ENCODE measurements at regions not wholly inside any gene's neighbourhood (a gene's known extent, or its start where the extent isn't known, plus 50 kb on each side); places are given as distances from the start of the nearest gene placed in this dataset.
"Not testable (repeated sequence)": the region's sequence is repeated elsewhere in the genome, so short reads cannot be mapped to it uniquely, and the experiment has no call there.

DNA sequence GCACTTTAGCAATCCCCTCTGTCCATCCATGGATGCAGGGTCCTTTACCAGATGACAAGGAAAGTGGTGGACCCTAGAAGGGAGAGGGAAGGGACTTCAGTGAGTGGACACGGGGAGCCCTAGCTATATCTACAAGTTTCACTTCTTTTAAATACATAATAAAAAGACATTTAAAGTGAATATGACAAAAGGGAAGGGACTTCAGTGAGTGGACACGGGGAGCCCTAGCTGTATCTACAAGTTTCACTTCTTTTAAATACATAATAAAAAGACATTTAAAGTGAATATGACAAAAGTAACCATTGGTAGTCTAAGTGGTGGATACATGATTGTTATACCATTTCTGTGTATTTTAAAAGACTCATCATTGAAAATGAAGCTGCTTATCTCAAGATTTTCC is 81.9 kb upstream of the HES1 start:
- Histone ChIP-seq H3K9ac (ENCODE audit: low read length) (no peak overlapping the region), H3K36me3 (ENCODE audit: insufficient read depth, low read length) (no peaks in the 10 kb centered on the region), H3K4me1 (ENCODE audit: insufficient read depth, low read length) (peaks cover 7% of the 10 kb centered on the region), H3K27ac (ENCODE audit: low read depth, low read length) (no peak overlapping the region), H3K9me3 (ENCODE audit: low read length) (peaks cover 7% of the 10 kb centered on the region), H3K27me3 (ENCODE audit: control insufficient read depth in 1 of 2, insufficient read depth in 2 of 2, low read length in 2 of 2) (no peaks in the 10 kb centered on the region), H3K4me3 (ENCODE audit: low read depth in 1 of 2, low read length in 2 of 2) (no peak overlapping the region)

GRCh38 chr3:194054540-194054939 is 81.4 kb upstream of the HES1 start:
- no peak overlapping the region for H3K27ac ChIP-seq (ENCODE audit: low read depth, low read length)
- H3K27me3 ChIP-seq (ENCODE audit: control insufficient read depth in 1 of 2, insufficient read depth in 2 of 2, low read length in 2 of 2), result no peaks in the 10 kb centered on the region

DNA sequence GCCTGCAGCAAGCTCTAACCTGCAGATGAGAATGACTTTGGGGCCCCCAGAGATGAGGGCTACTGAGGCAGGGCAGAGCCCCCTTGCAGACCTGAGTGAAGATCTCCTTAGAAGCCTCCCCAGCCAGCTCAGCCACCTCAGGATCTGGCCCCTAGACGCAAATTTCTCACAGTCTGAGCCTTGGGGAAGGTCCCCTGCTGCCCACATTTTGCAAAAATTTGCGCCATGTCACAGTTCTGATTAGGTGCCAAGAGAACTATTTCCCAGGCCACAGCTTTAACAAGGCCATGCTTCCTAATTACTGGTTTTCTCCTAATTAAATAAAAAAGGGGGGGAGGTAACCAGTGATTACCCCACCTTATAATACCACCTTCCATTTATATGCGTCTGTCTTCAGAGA is 81.0 kb upstream of the HES1 start:
- no peak overlapping the region for H3K9ac ChIP-seq (ENCODE audit: low read length)
- H3K4me1 ChIP-seq (ENCODE audit: insufficient read depth, low read length), result peaks cover 7% of the 10 kb centered on the region
- peaks cover 7% of the 10 kb centered on the region for H3K9me3 ChIP-seq (ENCODE audit: low read length)
- no peak overlapping the region for H3K27ac ChIP-seq (ENCODE audit: low read depth, low read length)
- H3K4me3 ChIP-seq (ENCODE audit: low read depth in 1 of 2, low read length in 2 of 2), result no peak overlapping the region
- H3K27me3 ChIP-seq (ENCODE audit: control insufficient read depth in 1 of 2, insufficient read depth in 2 of 2, low read length in 2 of 2), result no peaks in the 10 kb centered on the region
- H3K36me3 ChIP-seq (ENCODE audit: insufficient read depth, low read length), result no peaks in the 10 kb centered on the region

More at GRCh38 chr3:194054540-194054939, 81.4 kb upstream of the HES1 start:
- H3K9me3 ChIP-seq (ENCODE audit: low read length), result peaks cover 7% of the 10 kb centered on the region
- H3K4me1 ChIP-seq (ENCODE audit: insufficient read depth, low read length), result peaks cover 7% of the 10 kb centered on the region
- H3K4me3 ChIP-seq (ENCODE audit: low read depth in 1 of 2, low read length in 2 of 2), result no peak overlapping the region
- H3K36me3 ChIP-seq (ENCODE audit: insufficient read depth, low read length), result no peaks in the 10 kb centered on the region
- H3K9ac ChIP-seq (ENCODE audit: low read length), result no peak overlapping the region

- not testable (repeated sequence) for H3K36me3 ChIP-seq (ENCODE audit: insufficient read depth, low read length); H3K9me3 ChIP-seq (ENCODE audit: low read length); H3K27me3 ChIP-seq (ENCODE audit: control insufficient read depth in 1 of 2, insufficient read depth in 2 of 2, low read length in 2 of 2); H3K4me1 ChIP-seq (ENCODE audit: insufficient read depth, low read length); H3K4me3 ChIP-seq (ENCODE audit: low read depth in 1 of 2, low read length in 2 of 2); H3K9ac ChIP-seq (ENCODE audit: low read length); H3K27ac ChIP-seq (ENCODE audit: low read depth, low read length)
Measured at GRCh38 chr3:194056323-194056722, 79.6 kb upstream of the HES1 start.

- H3K27me3 ChIP-seq (ENCODE audit: control insufficient read depth in 1 of 2, insufficient read depth in 2 of 2, low read length in 2 of 2), result no peaks in the 10 kb centered on the region
- H3K9ac ChIP-seq (ENCODE audit: low read length), result no peak overlapping the region
- H3K27ac ChIP-seq (ENCODE audit: low read depth, low read length), result no peak overlapping the region
- H3K36me3 ChIP-seq (ENCODE audit: insufficient read depth, low read length), result no peaks in the 10 kb centered on the region
- H3K4me3 ChIP-seq (ENCODE audit: low read depth in 1 of 2, low read length in 2 of 2), result no peak overlapping the region
- peaks cover 7% of the 10 kb centered on the region for H3K4me1 ChIP-seq (ENCODE audit: insufficient read depth, low read length)
- H3K9me3 ChIP-seq (ENCODE audit: low read length), result no peaks in the 10 kb centered on the region
Measured at GRCh38 chr3:194056731-194057415, 79.1 kb upstream of the HES1 start.

DNA sequence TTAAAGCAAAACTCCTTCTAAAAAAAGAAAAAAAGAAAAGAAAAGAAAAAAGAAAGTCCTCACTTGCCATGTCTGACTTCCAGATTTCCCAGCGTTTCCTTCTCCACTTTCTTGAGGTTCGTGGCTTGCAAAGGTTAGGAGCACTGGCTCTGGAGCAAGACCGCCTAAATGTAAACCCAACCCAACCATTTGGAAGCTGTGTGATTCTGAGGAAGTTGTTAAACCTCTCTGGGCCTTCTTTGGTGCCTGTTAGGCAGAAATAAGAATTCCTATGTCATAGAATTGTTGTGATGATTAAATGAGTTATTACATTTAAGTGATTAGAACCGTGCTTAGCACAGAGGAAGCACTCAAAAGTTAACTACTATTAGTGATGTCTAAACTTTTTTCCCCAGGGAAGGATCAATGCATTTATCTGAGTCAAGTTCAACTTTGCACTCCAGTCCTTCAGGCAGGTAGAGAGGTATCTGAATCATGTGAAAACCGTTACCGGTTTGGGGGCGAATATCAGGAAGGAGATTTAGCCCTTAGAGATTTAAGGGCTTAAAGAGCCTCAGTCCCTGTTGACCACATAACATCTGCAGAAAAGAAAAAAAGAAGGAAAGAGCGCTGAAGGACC is 78.3 kb upstream of the HES1 start:
- Histone ChIP-seq H3K4me1 (ENCODE audit: insufficient read depth, low read length) (peaks cover 7% of the 10 kb centered on the region), H3K27me3 (ENCODE audit: control insufficient read depth in 1 of 2, insufficient read depth in 2 of 2, low read length in 2 of 2) (no peaks in the 10 kb centered on the region), H3K27ac (ENCODE audit: low read depth, low read length) (peak overlapping the region; percentile 39), H3K4me3 (ENCODE audit: low read depth in 1 of 2, low read length in 2 of 2) (peak overlapping the region in 1 of 2 donors; percentile 9), H3K9me3 (ENCODE audit: low read length) (no peaks in the 10 kb centered on the region), H3K36me3 (ENCODE audit: insufficient read depth, low read length) (no peaks in the 10 kb centered on the region), H3K9ac (ENCODE audit: low read length) (no peak overlapping the region)

DNA sequence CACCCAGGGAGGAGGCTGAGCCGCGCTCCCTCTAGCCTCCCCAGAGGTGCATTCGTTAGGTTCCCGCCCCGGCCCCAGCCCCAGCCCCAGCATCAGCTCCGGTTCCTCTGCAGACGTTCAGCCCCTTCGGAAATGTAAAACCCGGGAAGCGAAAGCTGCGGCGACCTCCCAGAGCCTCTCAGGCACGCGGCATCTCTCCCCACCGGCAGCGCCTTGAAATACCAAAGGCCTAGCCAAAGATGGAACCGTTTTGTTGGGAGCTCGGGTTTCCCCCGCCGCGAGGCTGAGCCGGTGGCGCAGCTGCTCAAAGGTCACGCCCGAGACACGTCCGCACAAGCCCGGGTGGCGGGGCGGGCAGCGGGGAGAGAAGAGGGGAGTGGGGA is 77.8 kb upstream of the HES1 start:
- Histone ChIP-seq H3K4me3 (ENCODE audit: low read depth in 1 of 2, low read length in 2 of 2) (peak overlapping the region in 1 of 2 donors; percentile 9), H3K4me1 (ENCODE audit: insufficient read depth, low read length) (peaks cover 7% of the 10 kb centered on the region), H3K9me3 (ENCODE audit: low read length) (no peaks in the 10 kb centered on the region), H3K27ac (ENCODE audit: low read depth, low read length) (peak overlapping the region; percentile 39), H3K9ac (ENCODE audit: low read length) (no peak overlapping the region), H3K36me3 (ENCODE audit: insufficient read depth, low read length) (no peaks in the 10 kb centered on the region), H3K27me3 (ENCODE audit: control insufficient read depth in 1 of 2, insufficient read depth in 2 of 2, low read length in 2 of 2) (no peaks in the 10 kb centered on the region)

DNA sequence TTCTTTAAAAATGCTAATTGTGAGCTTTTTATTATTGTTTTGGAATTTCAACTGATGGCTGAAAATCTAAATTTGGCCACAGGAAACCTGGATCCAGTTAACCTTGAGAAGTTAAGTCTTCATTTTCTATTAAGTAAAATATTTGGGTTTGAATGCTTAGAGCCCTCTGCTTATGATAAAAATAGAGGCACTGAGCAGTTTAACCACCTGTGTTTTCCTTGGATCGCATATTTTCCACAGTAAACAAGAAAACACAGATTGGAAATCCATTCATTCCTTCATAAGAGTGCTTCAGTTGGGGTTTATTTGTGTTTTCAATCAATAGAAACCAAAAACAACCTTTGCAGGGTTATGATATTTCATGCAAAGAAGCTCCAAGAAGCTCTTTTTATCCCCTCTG is 77.2 kb upstream of the HES1 start:
- Histone ChIP-seq H3K4me1 (ENCODE audit: insufficient read depth, low read length) (peaks cover 7% of the 10 kb centered on the region), H3K9me3 (ENCODE audit: low read length) (no peaks in the 10 kb centered on the region), H3K27ac (ENCODE audit: low read depth, low read length) (no peak overlapping the region), H3K27me3 (ENCODE audit: control insufficient read depth in 1 of 2, insufficient read depth in 2 of 2, low read length in 2 of 2) (no peaks in the 10 kb centered on the region), H3K4me3 (ENCODE audit: low read depth in 1 of 2, low read length in 2 of 2) (no peak overlapping the region), H3K9ac (ENCODE audit: low read length) (no peak overlapping the region), H3K36me3 (ENCODE audit: insufficient read depth, low read length) (no peaks in the 10 kb centered on the region)

- Histone ChIP-seq H3K27me3 (ENCODE audit: control insufficient read depth in 1 of 2, insufficient read depth in 2 of 2, low read length in 2 of 2) (no peaks in the 10 kb centered on the region), H3K4me1 (ENCODE audit: insufficient read depth, low read length) (peaks cover 7% of the 10 kb centered on the region), H3K27ac (ENCODE audit: low read depth, low read length) (no peak overlapping the region), H3K36me3 (ENCODE audit: insufficient read depth, low read length) (no peaks in the 10 kb centered on the region), H3K4me3 (ENCODE audit: low read depth in 1 of 2, low read length in 2 of 2) (no peak overlapping the region), H3K9me3 (ENCODE audit: low read length) (no peaks in the 10 kb centered on the region), H3K9ac (ENCODE audit: low read length) (no peak overlapping the region)
Measured at GRCh38 chr3:194061421-194062030, 74.4 kb upstream of the HES1 start.

DNA sequence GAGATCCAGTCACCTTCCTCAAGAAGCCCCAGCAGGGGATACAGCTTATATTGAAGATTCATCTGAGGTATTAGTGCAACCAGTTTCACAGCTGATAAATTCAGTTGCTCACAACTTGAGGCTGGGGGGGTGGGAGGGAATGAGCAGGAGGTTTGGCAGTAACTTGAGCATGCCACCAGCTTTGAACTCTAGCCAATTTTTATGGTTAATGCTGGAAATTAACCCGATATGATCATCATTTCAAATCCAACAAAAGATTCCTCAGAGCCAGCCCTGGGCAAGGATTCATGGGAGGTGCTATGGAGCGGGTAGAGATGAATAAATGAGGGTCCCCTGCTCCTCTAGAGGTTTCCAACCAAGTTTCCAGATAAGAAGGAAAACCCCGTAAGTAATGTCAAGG is 73.1 kb upstream of the HES1 start:
- H3K36me3 ChIP-seq (ENCODE audit: insufficient read depth, low read length), result no peaks in the 10 kb centered on the region
- no peak overlapping the region for H3K27ac ChIP-seq (ENCODE audit: low read depth, low read length)
- H3K27me3 ChIP-seq (ENCODE audit: control insufficient read depth in 1 of 2, insufficient read depth in 2 of 2, low read length in 2 of 2), result no peaks in the 10 kb centered on the region
- H3K4me3 ChIP-seq (ENCODE audit: low read depth in 1 of 2, low read length in 2 of 2), result no peak overlapping the region
- peaks cover 4% of the 10 kb centered on the region for H3K4me1 ChIP-seq (ENCODE audit: insufficient read depth, low read length)
- H3K9me3 ChIP-seq (ENCODE audit: low read length), result no peaks in the 10 kb centered on the region
- no peak overlapping the region for H3K9ac ChIP-seq (ENCODE audit: low read length)

GRCh38 chr3:194064380-194065332 is 71.3 kb upstream of the HES1 start:
- Histone ChIP-seq H3K4me3 (ENCODE audit: low read depth in 1 of 2, low read length in 2 of 2) (no peak overlapping the region), H3K9ac (ENCODE audit: low read length) (no peak overlapping the region), H3K27me3 (ENCODE audit: control insufficient read depth in 1 of 2, insufficient read depth in 2 of 2, low read length in 2 of 2) (no peaks in the 10 kb centered on the region), H3K9me3 (ENCODE audit: low read length) (no peaks in the 10 kb centered on the region), H3K36me3 (ENCODE audit: insufficient read depth, low read length) (no peaks in the 10 kb centered on the region), H3K4me1 (ENCODE audit: insufficient read depth, low read length) (no peaks in the 10 kb centered on the region), H3K27ac (ENCODE audit: low read depth, low read length) (no peak overlapping the region)
